ENCODE measurements at regions not wholly inside any gene's neighbourhood (a gene's known extent, or its start where the extent isn't known, plus 50 kb on each side); places are given as distances from the start of the nearest gene placed in this dataset.

DNA sequence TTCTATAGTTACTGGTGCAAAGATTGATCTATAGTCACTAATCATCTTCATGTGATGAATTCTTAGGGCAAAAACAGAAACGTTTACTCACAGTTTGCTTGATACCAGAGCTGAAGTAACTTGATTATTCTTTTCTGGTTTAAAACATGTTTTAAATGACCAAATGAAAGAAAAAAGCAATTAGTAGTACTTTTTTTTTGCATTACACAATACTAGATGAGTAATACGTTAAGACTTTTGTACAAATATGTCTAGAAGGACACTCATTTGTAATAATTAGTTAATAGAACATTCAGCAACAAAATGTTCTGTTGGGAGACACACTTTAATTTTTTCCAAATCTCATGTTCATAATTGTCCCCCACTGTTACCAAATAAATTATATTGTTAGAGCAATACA lies 523.2 kb downstream of the SOX2 start:
- Histone ChIP-seq H3K27ac (ENCODE audit: low read length in 2 of 2) (no peak overlapping the region), H3K36me3 (replicated peaks in 1 of 2; ENCODE audit: control extremely low read depth in 1 of 2, control insufficient read depth in 1 of 2, extremely low read depth in 1 of 2, insufficient read depth in 2 of 2, low read length in 1 of 2) (no peaks in the 10 kb centered on the region), H3K4me1 (ENCODE audit: control insufficient read depth in 2 of 2, insufficient read depth in 2 of 2, low read length in 2 of 2) (no peaks in the 10 kb centered on the region), H3K4me3 (ENCODE audit: control extremely low read depth in 1 of 5, extremely low read depth in 1 of 5, insufficient read depth in 1 of 5, low read depth in 2 of 5, low read length in 4 of 5) (no peak overlapping the region), H3K79me2 (ENCODE audit: control insufficient read depth, insufficient read depth, low read length) (no peaks in the 10 kb centered on the region), H3K9ac (ENCODE audit: low read length) (no peak overlapping the region), H4K20me1 (ENCODE audit: control insufficient read depth, insufficient read depth, low read length, poor library complexity, severe bottlenecking) (no peaks in the 10 kb centered on the region), H3K27me3 (replicated peaks in 1 of 4; ENCODE audit: control extremely low read depth in 1 of 4, control insufficient read depth in 3 of 4, insufficient read depth in 4 of 4, low read length in 3 of 4) (no peaks in the 10 kb centered on the region), H3K4me2 (replicated peaks; ENCODE audit: low read depth, low read length, poor library complexity, severe bottlenecking) (no peak overlapping the region), H2AFZ (ENCODE audit: insufficient read depth, low read depth, low read length, poor library complexity, severe bottlenecking) (no peak overlapping the region), H3K9me3 (ENCODE audit: control extremely low read depth in 1 of 3, control insufficient read depth in 2 of 3, insufficient read depth in 1 of 3, low read length in 2 of 3) (no peaks in the 10 kb centered on the region)
- Mint-ChIP-seq H3K27me3 (no peaks in the 10 kb centered on the region), H3K27ac (no peak overlapping the region), H3K9me3 (ENCODE audit: insufficient read depth) (no peaks in the 10 kb centered on the region), H3K4me1 (no peaks in the 10 kb centered on the region), H3K4me3 (no peak overlapping the region)
- DNase-seq (no peak), ATAC-seq (ENCODE audit: low read depth) (no peak)
- intact Hi-C loops (cut with micrococcal nuclease), result no loop called here
- POLR2A ChIA-PET, result no interaction called here
- TF ChIP-seq, protein P1, sequence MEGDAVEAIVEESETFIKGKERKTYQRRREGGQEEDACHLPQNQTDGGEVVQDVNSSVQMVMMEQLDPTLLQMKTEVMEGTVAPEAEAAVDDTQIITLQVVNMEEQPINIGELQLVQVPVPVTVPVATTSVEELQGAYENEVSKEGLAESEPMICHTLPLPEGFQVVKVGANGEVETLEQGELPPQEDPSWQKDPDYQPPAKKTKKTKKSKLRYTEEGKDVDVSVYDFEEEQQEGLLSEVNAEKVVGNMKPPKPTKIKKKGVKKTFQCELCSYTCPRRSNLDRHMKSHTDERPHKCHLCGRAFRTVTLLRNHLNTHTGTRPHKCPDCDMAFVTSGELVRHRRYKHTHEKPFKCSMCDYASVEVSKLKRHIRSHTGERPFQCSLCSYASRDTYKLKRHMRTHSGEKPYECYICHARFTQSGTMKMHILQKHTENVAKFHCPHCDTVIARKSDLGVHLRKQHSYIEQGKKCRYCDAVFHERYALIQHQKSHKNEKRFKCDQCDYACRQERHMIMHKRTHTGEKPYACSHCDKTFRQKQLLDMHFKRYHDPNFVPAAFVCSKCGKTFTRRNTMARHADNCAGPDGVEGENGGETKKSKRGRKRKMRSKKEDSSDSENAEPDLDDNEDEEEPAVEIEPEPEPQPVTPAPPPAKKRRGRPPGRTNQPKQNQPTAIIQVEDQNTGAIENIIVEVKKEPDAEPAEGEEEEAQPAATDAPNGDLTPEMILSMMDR (IDR thresholded peaks at IDR 0.05), result no peak
- TF ChIP-seq EZH2 (IDR thresholded peaks at IDR 0.05; ENCODE audit: borderline replicate concordance, insufficient read depth, low read depth, low read length, poor library complexity, severe bottlenecking), result no peak
- whole genome bisulfite sequencing (ENCODE audit: insufficient coverage), result no CpG with 5 or more reads among the region's 2 CpGs
- CTCF ChIA-PET, result no interaction called here

DNA sequence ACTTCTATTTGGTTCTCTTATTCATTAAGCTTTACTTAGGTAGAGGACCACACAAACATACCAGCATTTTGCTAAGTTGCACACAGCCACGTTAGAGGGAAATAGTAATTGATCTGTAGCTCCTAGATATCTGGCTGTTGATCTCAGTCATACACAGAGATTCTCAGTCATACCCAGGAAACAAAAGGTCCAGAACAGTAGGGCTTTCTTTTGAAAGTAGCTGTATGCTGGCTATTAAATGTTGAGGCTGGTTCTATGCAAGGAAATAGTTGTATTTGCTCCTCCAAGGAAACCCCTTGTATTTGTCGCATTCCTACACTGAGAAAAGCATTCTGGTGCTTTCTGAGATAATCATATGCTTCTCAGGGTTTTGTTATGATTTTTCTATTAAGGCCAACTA lies 523.8 kb downstream of the SOX2 start:
- no peaks in the 10 kb centered on the region for H3K4me1 ChIP-seq (ENCODE audit: control insufficient read depth in 2 of 2, insufficient read depth in 2 of 2, low read length in 2 of 2)
- 71% methylated on average over 1 of the region's 2 CpGs for WGBS (ENCODE audit: insufficient coverage)
- H2AFZ ChIP-seq (ENCODE audit: insufficient read depth, low read depth, low read length, poor library complexity, severe bottlenecking), result no peak overlapping the region
- Mint-ChIP-seq H3K4me3 (no peak overlapping the region), H3K27ac (no peak overlapping the region), H3K9me3 (ENCODE audit: insufficient read depth) (no peaks in the 10 kb centered on the region), H3K4me1 (no peaks in the 10 kb centered on the region), H3K27me3 (no peaks in the 10 kb centered on the region)
- ATAC-seq (ENCODE audit: low read depth) (no peak), DNase-seq (no peak)
- POLR2A ChIA-PET, result no interaction called here
- no peaks in the 10 kb centered on the region for H3K79me2 ChIP-seq (ENCODE audit: control insufficient read depth, insufficient read depth, low read length)
- no peaks in the 10 kb centered on the region for H4K20me1 ChIP-seq (ENCODE audit: control insufficient read depth, insufficient read depth, low read length, poor library complexity, severe bottlenecking)
- CTCF ChIA-PET, result no interaction called here
- no peaks in the 10 kb centered on the region for H3K36me3 ChIP-seq (replicated peaks in 1 of 2; ENCODE audit: control extremely low read depth in 1 of 2, control insufficient read depth in 1 of 2, extremely low read depth in 1 of 2, insufficient read depth in 2 of 2, low read length in 1 of 2)
- no peak overlapping the region for H3K27ac ChIP-seq (ENCODE audit: low read length in 2 of 2)
- TF ChIP-seq, protein P1 (IDR thresholded peaks at IDR 0.05), result no peak
- no peak for TF ChIP-seq EZH2 (IDR thresholded peaks at IDR 0.05; ENCODE audit: borderline replicate concordance, insufficient read depth, low read depth, low read length, poor library complexity, severe bottlenecking)
- H3K4me2 ChIP-seq (replicated peaks; ENCODE audit: low read depth, low read length, poor library complexity, severe bottlenecking), result no peak overlapping the region
- H3K9me3 ChIP-seq (ENCODE audit: control extremely low read depth in 1 of 3, control insufficient read depth in 2 of 3, insufficient read depth in 1 of 3, low read length in 2 of 3), result no peaks in the 10 kb centered on the region
- intact Hi-C loops (cut with micrococcal nuclease), result no loop called here
- no peak overlapping the region for H3K9ac ChIP-seq (ENCODE audit: low read length)
- H3K4me3 ChIP-seq (ENCODE audit: control extremely low read depth in 1 of 5, extremely low read depth in 1 of 5, insufficient read depth in 1 of 5, low read depth in 2 of 5, low read length in 4 of 5), result no peak overlapping the region
- H3K27me3 ChIP-seq (replicated peaks in 1 of 4; ENCODE audit: control extremely low read depth in 1 of 4, control insufficient read depth in 3 of 4, insufficient read depth in 4 of 4, low read length in 3 of 4), result no peaks in the 10 kb centered on the region
